ENCODE measurements at regions not wholly inside any gene's neighbourhood (a gene's known extent, or its start where the extent isn't known, plus 50 kb on each side); places are given as distances from the start of the nearest gene placed in this dataset.

- DNase-seq, result no peak
These were observed 62.4 kb upstream of the STXBP5 start for GRCh38 chr6:147141711-147142308.

- DNase-seq, result no peak
These were observed 61.5 kb upstream of the STXBP5 start for GRCh38 chr6:147142684-147143245.

GRCh38 chr6:147149092-147149491 lies 55.1 kb upstream of the STXBP5 start:
- DNase-seq, result no peak

- no peak for DNase-seq
These were observed 54.4 kb upstream of the STXBP5 start for GRCh38 chr6:147149826-147150225.

GRCh38 chr6:147150293-147150692 lies 53.9 kb upstream of the STXBP5 start:
- no peak for DNase-seq
